Type B pancreatic cell (in vitro differentiated cells): ENCODE measurements at regions not wholly inside any gene's neighbourhood (a gene's known extent, or its start where the extent isn't known, plus 50 kb on each side); places are given as distances from the start of the nearest gene placed in this dataset.

Experiments used
- DNase-seq: peaks from one replicate; pipeline ENCODE4 v3.0.0; 2021; ENCODE audit warnings: mixed read lengths; ENCODE audit not compliant: unreplicated experiment; ENCODE audit errors: extremely low spot score
- H3K27ac Mint-ChIP-seq: 2 replicates; pipeline ENCODE4 v1.8.0; 2021; ENCODE audit warnings: mild to moderate bottlenecking, mixed read lengths
- H3K27me3 Mint-ChIP-seq: 2 replicates; pipeline ENCODE4 v1.8.0; 2021; ENCODE audit warnings: mixed read lengths
- H3K36me3 Mint-ChIP-seq: 2 replicates; pipeline ENCODE4 v1.8.0; 2021; ENCODE audit warnings: mixed read lengths
- H3K4me1 Mint-ChIP-seq: one replicate; pipeline ENCODE4 v1.8.0; 2021; ENCODE audit warnings: mixed read lengths; ENCODE audit not compliant: unreplicated experiment
- H3K4me3 Mint-ChIP-seq: 2 replicates; pipeline ENCODE4 v1.8.0; 2021; ENCODE audit warnings: mild to moderate bottlenecking, mixed read lengths
- H3K9me3 Mint-ChIP-seq: 2 replicates; pipeline ENCODE4 v1.8.0; 2021; ENCODE audit warnings: mixed read lengths
- TF ChIP-seq, protein P1 (sequence below): fragments of 200-600 bp; sonication (generic); conservative IDR thresholded peaks from 2 replicates; pipeline ENCODE4 v1.5.0; 2021; ENCODE audit warnings: antibody characterized with exemption, mild to moderate bottlenecking

DNA sequence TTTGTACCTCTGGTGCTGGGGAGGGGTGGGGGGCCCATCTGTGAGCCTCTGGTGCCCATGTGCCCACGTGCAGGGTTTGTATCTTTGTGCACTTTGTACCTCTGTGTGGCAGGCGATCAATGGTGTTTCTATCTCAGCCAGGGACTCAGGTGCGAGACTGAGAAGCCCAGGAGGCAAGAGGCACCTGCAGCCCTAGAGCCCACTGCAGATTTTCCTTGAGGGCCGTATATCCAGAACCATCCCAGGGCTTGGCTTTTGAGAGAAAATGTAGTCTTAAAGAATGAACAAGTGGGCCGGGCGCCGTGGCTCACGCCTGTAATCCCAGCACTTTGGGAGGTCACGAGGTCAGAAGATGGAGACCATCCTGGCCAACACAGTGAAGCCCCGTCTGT lies 52.2 kb upstream of the KCNMB1 start:
- Mint-ChIP-seq H3K27me3 (no peaks in the 10 kb centered on the region), H3K9me3 (no peaks in the 10 kb centered on the region), H3K27ac (no peak overlapping the region), H3K4me1 (peaks cover 7% of the 10 kb centered on the region), H3K4me3 (no peak overlapping the region), H3K36me3 (no peaks in the 10 kb centered on the region)
- peak; percentile 18 for DNase-seq
- TF ChIP-seq, protein P1, sequence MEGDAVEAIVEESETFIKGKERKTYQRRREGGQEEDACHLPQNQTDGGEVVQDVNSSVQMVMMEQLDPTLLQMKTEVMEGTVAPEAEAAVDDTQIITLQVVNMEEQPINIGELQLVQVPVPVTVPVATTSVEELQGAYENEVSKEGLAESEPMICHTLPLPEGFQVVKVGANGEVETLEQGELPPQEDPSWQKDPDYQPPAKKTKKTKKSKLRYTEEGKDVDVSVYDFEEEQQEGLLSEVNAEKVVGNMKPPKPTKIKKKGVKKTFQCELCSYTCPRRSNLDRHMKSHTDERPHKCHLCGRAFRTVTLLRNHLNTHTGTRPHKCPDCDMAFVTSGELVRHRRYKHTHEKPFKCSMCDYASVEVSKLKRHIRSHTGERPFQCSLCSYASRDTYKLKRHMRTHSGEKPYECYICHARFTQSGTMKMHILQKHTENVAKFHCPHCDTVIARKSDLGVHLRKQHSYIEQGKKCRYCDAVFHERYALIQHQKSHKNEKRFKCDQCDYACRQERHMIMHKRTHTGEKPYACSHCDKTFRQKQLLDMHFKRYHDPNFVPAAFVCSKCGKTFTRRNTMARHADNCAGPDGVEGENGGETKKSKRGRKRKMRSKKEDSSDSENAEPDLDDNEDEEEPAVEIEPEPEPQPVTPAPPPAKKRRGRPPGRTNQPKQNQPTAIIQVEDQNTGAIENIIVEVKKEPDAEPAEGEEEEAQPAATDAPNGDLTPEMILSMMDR, result no peak

DNA sequence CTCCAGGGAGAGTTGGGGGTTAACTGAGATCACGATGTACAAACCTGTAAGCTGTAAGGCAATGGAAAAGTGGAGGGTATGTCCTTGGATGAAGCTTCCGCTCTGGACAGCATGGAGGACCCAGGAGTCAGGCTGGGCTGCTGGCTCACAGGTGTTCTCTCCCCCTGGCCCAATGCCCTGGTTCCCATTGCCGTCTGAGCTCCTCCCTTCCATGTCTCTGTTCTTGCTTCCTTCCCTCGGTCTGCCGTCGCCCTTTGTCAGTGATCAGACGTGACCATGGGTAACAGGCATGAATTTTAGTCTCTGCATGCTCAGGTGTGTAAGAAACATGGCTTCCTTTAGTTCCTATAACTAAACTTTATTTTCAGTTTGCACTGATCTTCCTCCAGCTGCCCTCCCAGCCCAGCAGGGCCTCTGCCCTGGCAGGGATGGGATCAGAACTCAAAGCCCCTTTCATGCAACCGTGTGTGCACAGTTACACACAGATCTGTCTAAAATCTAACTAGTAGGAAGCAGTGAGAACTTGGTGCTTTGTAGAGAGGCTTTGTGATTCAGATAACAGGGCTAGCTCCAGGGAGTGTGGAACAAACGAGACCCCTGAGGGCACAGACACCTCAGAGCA lies 51.7 kb upstream of the KCNMB1 start:
- H3K4me3 Mint-ChIP-seq, result no peak overlapping the region
- TF ChIP-seq, protein P1, result no peak
- H3K4me1 Mint-ChIP-seq, result peaks cover 7% of the 10 kb centered on the region
- H3K9me3 Mint-ChIP-seq, result no peaks in the 10 kb centered on the region
- DNase-seq, result peak; percentile 36
- H3K27me3 Mint-ChIP-seq, result peaks cover 1% of the 10 kb centered on the region
- no peak overlapping the region for H3K27ac Mint-ChIP-seq
- H3K36me3 Mint-ChIP-seq, result no peaks in the 10 kb centered on the region

DNA sequence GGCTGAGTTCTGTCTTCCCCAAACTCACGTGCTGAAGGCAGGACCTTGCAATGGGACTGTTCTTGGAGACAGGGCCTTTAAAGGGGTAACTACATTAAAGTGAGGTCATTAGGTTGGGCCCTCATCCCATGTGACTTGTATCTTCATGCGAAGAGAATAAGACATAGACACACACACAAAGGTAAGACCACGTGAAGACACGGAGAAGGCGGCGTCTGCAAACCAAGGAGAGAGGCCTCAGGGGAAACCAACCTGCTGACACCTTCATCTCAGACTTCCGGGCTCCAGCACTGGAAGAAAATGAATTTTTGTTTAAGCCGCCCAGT lies 50.7 kb upstream of the KCNMB1 start:
- Mint-ChIP-seq H3K4me3 (no peak overlapping the region), H3K36me3 (no peaks in the 10 kb centered on the region), H3K27ac (no peak overlapping the region), H3K4me1 (peaks cover 7% of the 10 kb centered on the region), H3K9me3 (no peaks in the 10 kb centered on the region), H3K27me3 (peaks cover 3% of the 10 kb centered on the region)
- TF ChIP-seq, protein P1, result no peak
- peak; percentile 13 for DNase-seq

DNA sequence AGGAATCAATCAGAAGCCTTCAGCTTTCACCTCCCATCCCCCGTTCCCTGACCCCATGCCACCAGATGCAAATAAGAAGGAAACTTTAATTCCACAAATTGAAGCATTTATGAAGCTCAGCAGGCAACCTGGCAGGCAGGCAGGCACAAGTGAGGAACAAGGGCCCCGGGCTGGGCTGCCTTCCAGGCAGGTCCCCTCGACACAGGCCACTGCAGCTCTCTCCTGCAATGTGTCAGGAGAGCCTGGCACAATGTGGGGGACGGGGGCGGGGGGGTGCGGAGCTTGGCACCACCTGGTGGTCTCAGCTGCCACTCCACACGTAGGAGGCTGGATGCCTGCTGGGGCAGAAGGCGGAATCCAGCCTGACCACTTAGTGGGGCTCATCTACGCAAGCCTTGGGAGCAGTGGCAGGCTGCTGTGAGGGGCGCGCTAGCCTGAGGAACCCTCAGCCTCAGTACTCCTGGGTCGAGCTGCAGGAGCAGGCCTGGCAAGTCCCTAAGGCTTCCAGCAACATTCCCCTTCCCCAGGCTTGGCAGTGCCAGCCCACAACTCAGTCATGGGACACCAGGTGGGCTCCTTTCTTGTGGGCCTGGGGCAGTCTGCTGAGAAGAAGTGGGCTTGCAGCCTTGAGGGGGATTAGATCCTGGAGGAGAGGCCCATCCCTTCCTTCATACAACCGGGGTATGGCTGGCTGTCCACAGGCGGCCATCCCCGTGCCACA lies 50.2 kb upstream of the KCNMB1 start:
- H3K27me3 Mint-ChIP-seq, result peaks cover 3% of the 10 kb centered on the region
- TF ChIP-seq, protein P1, result no peak
- H3K27ac Mint-ChIP-seq, result no peak overlapping the region
- H3K36me3 Mint-ChIP-seq, result no peaks in the 10 kb centered on the region
- H3K4me1 Mint-ChIP-seq, result peaks cover 7% of the 10 kb centered on the region
- H3K4me3 Mint-ChIP-seq, result no peak overlapping the region
- peak; percentile 52 for DNase-seq
- H3K9me3 Mint-ChIP-seq, result no peaks in the 10 kb centered on the region
